ENCODE measurements at regions not wholly inside any gene's neighbourhood (a gene's known extent, or its start where the extent isn't known, plus 50 kb on each side); places are given as distances from the start of the nearest gene placed in this dataset.
"Not testable (repeated sequence)": the region's sequence is repeated elsewhere in the genome, so short reads cannot be mapped to it uniquely, and the experiment has no call there.

GRCh38 chr11:96447208-96448110 is 57.6 kb downstream of the JRKL start:
- DNase-seq: no peak

DNA sequence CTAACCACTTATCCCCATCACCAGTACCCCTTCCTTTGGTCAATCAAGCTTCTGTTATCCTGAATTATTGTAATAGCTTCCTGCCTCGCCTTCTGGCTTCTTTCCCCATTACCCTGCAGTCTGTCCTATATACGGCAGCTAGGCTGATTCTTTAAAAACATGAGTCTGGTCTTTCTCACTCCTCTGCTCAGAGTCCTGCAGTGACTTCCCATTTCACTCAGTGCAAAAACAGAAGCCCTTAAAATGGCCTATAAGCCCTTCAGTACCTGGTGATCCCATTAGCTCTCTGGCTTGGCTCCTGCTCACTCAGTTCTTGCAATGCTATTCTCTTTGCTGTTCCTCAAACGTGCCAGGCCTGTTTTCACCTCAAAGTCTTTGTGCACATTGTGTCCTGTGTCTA is 58.4 kb downstream of the JRKL start:
- DNase-seq: no peak

- no peak for DNase-seq
Observed at GRCh38 chr11:96456111-96456510, 66.3 kb downstream of the JRKL start.

DNA sequence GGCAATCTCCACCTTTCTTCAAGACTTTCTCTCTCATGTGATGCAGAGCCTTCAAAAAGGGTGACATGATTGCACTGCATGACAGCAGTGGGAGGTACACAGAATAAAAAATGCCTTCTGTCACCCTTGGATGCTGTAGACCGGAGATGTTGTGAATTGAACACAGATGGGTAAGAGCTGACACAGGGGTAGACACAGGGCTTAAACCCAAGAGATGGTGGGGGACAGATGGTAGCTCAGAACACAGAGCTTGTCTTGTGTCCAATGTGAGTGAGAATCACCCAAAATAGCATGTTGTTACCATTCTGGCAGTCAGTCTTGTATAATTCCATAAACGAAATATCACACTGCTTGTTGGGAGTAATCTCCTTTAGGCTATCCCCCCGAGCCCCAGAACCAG is 69.9 kb downstream of the JRKL start:
- DNase-seq: no peak

DNA sequence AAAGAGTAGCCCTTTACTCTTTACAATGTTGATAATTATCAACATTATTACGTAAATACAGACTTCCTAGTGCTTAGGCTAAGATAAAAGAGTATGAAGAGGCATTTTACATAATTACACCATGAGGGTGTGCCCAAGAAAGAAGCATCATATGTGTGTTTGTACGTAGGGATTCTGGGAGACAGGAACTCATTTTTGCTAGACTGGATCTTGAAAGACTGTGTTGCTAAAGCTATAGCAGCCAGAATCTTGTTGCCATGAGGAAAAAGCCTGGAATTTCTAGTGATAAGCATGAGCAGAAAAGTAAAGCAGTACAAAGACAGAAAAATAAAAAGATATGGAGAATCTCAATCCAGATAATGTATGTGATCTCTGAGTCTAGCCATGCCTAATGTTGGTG is 72.1 kb downstream of the JRKL start:
- DNase-seq: no peak

GRCh38 chr11:96464700-96465307 is 75.0 kb downstream of the JRKL start:
- peak; percentile 86 for DNase-seq

GRCh38 chr11:96465512-96465911 is 75.7 kb downstream of the JRKL start:
- DNase-seq: peak; percentile 34

- DNase-seq: no peak
Observed at GRCh38 chr11:96466607-96467006, 76.8 kb downstream of the JRKL start.

DNA sequence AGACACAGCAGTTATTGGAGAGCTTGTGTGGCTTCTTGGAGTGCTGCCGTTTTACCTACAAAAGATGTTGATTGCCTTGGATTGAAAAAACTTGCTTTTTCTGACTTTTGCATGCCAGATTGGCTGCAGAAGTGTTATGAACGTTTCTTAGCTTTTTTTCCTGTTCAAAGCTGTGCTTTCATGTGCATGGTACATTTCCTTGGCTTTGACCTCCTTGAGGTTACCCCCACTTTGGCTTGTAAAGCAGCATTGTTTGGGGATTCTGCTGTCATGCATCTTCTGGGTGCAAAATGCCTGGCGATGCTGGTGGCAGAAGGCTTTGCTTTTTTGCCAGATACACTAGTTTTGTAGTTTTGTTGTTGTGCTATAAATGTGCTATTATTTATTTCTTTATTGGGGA is 80.0 kb downstream of the JRKL start:
- no peak for DNase-seq

GRCh38 chr11:96470521-96470920 is 80.7 kb downstream of the JRKL start:
- no peak for DNase-seq

- DNase-seq: no peak
Observed at GRCh38 chr11:96472085-96472484, 82.3 kb downstream of the JRKL start.

DNA sequence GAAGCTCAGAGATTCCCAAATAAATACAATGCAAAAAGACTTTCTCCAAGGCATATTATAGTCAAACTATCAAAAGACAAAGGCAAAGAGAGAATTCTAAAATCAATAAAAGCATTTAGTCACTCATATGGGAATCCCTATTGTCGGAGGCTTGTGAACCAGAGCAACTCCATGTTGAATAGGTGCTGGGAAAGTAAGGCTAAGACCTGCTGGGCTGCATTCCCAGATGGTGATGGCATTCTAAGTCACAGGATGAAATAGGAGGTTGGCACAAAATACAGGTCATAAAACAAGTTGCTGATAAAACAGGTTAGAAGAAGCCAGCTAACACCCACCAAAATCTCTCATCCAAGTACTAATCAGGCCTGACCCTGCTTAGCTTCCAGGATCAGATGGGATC is 84.5 kb downstream of the JRKL start:
- no peak for DNase-seq

GRCh38 chr11:96481204-96481603 is 91.4 kb downstream of the JRKL start:
- peak; percentile 1 for DNase-seq

DNA sequence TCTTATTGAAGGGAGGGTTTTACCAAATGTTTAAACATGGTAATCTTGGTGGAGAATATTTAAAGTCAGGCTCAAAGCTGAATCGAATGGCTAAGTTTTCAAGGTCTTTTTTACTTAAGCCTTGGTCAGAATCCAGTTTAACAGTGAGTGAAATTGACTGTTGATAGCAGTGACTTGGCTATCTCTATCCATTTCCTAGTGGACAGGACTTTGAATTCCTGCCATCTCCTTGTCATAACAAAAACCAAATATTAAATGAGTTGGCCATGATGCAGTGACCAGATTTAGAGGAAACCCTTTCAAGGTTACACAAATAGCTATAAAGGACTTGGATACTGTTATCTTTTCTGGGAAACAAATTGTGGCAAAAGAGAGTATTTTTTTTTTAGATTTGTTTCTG is 92.0 kb downstream of the JRKL start:
- peak; percentile 1 for DNase-seq

GRCh38 chr11:96482193-96482592 is 92.4 kb downstream of the JRKL start:
- DNase-seq: no peak

DNA sequence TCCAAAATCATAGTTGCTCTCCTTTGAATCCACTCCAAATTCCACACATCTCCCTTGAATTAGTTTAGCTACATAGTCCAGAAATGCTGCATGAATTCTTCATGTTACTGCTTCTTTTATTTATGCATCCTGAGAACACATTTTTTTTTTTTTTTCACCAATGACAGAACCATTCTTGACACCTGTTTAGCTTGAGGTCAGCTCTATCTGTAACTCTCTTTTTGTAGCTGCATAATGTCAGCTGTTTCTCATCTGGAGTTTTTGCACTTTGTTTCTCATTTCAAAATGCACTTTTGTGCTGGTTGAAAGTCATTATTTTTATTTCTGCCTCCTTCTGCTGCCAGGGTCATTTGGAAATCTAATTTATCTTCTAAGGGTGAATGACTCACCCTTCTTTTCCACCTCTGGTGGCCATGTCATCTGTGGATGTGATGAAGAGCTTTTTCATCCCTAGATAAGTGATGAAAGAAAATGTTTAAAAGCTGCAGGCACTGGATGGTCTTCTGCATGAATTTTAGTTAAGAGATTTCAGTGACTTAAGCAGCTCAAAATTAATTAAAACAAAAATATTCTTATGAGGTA is 93.7 kb downstream of the JRKL start:
- DNase-seq: no peak

DNA sequence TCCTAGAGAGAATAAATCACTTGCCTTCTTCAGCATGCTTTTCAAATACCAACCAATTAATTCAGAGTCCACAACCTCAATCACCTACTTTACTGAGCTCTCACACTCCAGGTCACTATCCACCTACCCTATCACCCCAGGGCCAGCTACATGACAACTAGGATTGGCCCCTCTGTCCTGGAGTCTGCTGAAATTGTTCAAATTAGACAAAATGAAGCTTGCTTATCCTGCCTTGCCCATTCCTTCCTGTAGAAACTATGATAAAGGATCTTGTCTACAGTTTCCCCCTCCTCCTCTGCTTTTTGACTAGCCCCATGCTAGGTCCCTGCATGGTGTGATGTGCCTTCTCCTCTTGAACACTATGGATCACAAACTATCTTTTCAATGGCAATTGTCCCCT is 94.5 kb downstream of the JRKL start:
- no peak for DNase-seq

- peak; percentile 12 for DNase-seq
Observed at GRCh38 chr11:96486890-96487611, 97.2 kb downstream of the JRKL start.

DNA sequence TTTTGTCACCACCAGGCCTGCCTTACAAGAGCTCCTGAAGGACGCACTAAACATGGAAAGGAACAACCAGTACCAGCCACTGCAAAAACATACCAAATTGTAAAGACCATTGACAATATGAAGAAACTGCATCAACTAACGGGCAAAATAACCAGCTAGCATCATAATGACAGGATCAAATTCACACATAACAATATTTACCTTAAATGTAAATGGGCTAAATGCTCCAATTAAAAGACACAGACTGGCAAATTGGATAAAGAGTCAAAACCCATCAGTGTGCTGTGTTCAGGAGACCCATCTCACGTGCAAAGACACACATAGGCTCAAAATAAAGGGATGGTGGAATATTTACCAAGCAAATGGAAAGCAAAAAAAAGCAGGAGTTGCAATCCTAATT is 99.1 kb downstream of the JRKL start:
- DNase-seq: not testable (repeated sequence)

- no peak for DNase-seq
Observed at GRCh38 chr11:96500440-96500839, 110.6 kb downstream of the JRKL start.

DNA sequence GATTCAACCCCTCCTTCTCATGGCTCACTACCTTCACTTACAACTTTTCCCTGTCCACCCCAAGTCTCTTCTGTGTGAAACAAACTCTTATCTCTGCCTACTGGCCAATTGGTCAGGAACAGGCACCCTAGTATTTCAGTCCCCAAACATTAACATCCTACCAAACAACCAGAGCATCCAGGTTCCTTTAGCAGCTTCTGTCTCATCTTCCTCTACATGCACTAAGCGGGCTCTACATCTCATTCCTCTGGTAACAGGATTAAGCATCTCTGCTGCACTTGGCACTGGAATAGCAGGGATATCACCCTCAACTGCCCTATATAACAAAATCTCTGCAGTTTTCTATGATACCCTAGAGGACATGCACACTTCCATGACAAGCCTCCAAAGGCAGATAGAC is 116.2 kb downstream of the JRKL start:
- no peak for DNase-seq

- no peak for DNase-seq
Observed at GRCh38 chr11:96506953-96507354, 117.1 kb downstream of the JRKL start.

GRCh38 chr11:96508861-96509260 is 119.0 kb downstream of the JRKL start:
- DNase-seq: no peak

Measured in tongue (tissue), 1 donor.